Lung microvascular endothelial cell (primary cell): ENCODE measurements at regions not wholly inside any gene's neighbourhood (a gene's known extent, or its start where the extent isn't known, plus 50 kb on each side); places are given as distances from the start of the nearest gene placed in this dataset.

ENCODE experiments used
- DNase-seq, 2 donors: peaks; one replicate each; pipeline versions ENCODE4 v3.0.0 to v3.0.0-alpha.2; 2010; ENCODE audit warnings: low read depth in 2 of 2

DNA sequence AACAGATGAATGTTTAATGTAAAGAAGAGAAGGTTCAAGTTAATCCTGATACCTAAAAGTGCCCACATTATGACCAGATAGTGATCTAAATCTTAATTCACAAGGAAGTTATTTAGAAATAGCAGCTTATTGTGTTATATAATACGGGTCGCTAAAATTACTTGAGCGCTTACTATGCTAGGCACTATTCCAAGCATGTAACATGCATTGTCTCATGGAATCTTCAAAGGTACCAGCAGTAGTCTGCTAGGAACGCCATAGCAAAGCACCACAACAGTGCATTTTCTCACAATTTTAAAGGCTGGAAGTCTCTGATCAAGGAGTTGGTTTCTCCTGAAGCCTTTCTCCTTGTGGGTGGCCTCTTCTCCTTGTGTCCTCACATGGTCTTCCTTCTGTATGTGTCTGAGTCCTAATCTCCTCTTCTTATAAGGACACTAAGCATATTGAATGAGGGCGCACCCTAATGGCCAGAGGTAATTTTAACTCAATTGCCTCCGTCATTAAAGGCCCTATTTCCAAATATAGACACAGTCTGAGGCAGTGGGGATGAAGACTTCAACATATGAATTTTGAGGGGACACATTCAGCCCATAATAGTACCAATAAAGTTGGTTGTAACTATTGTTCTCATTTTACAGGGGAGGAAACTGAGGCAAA lies 118.4 kb downstream of the LRRC30 start:
- DNase-seq: no peak

DNA sequence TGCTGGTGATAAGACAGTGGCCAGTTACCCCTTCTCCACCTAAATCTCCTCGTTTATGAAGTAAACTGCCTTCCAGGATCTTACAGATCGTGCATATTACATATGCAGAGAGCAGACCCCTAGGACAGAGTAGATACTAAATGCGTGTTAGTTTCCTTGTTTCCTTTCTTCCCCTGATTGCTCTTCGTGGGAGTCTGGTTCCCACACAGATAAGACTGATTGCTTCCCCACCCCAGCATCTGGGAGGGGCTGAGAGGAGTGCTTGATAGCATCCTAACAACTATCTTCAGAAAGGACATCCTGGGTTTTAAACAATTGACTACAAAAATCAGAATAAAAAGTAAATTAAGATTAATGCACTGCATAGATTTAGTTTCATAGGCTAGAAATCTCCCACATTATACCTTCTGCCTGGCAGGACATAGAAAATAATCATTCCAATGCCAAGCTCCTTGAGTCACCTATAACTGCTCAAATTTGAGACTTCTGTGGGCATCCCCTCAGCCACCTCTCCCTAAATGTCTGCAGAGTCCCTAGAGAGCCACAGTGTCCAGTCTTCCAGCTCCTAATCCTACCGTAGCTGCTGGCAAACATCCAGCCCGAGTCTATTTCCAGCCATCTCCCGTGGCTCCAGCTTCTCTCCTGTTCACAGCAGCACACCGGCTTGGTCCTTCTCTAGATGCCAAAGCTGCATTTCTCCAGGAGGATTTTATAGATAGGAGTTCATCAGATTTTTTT lies 128.3 kb downstream of the LRRC30 start:
- DNase-seq: no peak

DNA sequence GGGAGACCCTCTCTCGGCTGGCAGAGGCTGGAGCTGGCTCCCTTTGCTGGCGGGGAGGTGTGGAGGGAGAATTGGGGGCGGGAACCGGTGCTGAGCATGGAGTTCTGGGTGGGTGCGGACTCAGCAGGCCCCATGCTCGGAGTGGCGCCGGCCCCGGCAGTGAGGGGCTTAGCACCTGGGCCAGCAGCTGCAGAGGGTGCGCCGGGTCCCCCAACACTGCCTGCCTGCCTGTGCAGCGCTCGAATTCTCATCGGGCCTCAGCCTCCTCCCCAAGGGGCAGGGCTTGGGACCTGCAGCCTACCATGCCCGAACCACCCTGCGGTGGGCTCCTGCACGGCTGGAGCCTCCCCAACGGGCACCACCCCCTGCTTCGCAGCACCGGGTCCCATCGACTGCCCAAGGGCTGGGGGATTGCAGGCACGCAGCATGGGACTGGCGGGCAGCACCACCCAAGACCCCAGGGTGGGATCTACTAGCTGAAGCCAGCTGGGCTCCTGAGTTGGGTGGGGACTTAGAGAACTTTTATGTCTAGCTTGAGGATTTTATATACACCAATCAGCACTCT lies 129.8 kb downstream of the LRRC30 start:
- DNase-seq: no peak

DNA sequence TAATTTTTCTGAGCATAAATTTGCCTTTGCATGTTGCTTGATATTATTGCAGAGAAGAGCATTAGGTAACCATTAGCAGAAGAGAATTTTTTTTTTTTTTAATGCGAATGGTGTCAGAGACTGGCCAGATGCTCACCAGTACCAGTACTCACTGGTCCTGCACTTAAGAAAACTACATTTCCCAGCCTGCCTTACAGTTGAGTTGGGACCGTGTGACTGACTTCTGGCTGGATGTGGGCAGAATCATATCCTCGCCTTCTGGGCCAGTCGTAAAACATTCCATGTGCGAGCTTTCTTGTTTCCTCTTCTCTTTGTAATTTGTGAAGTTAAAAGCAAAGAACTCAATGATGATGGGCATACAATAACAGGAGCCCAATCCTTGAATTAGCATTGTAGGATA lies 132.4 kb downstream of the LRRC30 start:
- DNase-seq: peak in 1 of 2 donors; percentile 23

DNA sequence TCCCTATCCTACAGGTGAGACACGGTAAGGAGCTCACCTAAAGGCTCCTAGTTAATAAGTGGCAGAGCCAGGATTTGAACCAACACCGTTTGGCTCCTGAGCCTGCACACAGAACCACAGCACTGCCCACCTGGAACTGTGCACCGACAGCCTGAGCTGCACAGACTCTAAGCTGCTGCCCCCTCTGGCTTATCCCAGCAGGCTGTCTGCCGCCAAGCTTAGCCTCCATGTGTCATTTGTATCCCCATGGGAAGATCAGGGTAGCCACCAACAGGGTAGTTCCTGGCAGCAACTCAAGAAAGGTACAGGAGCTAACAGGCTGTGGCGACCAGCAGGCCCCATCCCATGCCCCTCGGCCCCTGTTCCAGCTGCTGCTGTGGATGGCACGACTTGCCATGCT lies 135.7 kb downstream of the LRRC30 start:
- no peak for DNase-seq

DNA sequence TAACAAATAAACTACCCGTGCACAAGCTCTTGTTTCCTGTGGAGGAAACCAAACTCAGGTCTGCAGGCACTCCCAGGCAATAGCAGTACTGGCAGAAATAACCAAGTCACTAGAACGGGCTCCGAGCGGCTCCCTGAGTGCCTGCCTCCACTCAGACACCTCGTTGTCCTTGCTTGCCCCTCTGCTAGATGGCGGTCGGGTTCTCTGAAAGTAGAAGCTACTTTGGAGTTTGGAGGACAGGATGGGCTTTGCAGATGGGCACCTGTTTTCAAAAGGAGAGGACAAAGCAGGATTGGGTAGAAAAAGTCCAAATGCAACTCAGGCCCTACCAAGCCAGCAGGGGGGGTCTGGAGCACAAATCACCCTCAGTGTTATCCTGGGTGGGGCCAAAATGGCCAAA lies 136.4 kb downstream of the LRRC30 start:
- no peak for DNase-seq

DNA sequence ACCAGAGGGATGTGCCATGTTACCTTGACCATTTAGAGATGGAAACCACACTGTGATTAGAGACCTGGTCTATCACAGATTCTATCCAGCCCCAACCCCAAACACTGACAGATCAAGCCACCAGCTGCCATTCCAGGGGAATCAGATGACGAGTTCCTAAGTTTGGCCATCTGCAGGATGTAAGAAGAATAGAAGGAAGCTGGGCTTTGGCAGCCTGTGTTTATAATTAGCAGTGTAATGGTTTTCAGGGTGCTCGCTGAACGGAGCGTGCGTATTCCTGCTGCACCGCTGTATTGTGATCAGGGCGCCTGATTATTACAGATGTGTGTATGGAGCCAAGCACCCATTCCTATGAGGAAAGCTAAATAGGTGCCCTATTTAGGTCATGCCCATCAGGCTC lies 138.1 kb downstream of the LRRC30 start:
- peak; percentile 90 to 91 for DNase-seq

DNA sequence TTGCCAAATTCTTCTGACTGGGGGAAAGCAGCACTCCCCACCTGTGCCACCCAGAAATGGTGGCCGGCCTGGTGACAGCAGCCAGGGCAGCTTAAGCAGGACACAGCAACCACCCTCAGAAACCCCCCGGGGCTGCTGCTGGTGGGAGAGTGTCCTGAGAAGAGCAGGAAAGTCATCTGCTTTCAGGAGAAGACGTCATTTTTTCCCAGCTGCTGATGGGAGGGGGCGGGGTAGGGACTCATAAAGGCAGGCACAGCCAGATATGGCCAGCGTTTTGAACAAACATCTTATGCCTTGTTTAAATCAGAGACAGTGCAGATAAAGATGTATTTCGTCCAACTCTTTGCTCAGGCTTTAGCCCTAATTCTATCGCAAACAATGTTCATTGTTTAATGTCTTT lies 139.5 kb downstream of the LRRC30 start:
- DNase-seq: peak; percentile 56 to 78

DNA sequence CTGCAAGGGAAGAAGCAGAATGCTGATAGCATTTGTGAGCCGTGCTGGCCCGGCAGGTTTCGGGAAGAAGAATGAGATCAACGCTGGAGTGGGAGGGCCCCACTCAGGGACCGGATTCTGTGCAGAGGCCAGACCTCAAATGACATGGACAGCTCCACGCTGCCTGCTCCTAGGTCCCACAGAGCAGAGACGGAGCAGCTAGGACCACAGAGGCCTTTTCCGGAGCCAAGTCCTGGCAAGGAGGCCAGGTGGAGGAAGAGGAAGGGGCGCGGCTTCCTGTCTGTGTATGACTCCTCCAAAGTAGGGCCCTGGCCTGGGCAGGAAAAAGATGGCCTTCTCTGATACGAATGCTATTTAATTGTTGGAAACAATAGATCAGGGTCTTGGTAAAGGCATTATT lies 139.9 kb downstream of the LRRC30 start:
- peak; percentile 53 to 94 for DNase-seq

DNA sequence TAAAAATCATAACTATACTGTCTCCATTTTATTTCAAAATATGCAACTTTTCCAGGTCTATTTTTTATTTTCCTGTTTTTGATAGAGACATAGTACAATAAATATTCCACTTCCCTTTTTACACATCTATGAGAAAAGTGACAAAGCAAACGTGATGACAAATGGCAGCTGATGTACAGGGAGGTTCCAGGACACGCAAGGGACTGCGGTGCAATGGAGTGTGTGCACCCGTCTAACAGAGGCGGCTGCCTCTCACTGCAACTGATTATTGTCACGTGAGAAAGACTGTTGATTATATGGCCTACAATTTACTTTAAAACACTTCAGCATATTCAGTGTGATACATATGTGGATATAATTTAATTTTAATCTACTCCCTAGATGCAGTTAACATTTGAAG lies 142.6 kb downstream of the LRRC30 start:
- DNase-seq: peak in 1 of 2 donors; percentile 32

DNA sequence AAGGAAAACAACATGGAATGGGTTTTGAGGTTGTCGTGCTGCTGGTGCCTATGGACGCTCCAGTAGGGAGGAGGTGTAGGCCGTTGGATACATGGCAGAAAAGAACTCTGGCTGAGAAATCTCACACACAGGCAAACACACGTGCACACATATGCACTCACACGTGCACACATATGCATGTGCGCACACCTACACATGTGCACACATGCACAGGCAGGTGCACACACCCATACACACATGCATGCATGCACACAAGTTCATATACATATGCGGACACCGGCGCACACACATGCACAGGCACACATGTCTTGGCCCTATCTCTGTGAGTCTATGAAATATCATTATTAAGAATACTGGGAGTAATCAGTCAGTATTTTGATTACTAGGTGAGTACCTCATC lies 150.4 kb downstream of the LRRC30 start:
- DNase-seq: no peak

DNA sequence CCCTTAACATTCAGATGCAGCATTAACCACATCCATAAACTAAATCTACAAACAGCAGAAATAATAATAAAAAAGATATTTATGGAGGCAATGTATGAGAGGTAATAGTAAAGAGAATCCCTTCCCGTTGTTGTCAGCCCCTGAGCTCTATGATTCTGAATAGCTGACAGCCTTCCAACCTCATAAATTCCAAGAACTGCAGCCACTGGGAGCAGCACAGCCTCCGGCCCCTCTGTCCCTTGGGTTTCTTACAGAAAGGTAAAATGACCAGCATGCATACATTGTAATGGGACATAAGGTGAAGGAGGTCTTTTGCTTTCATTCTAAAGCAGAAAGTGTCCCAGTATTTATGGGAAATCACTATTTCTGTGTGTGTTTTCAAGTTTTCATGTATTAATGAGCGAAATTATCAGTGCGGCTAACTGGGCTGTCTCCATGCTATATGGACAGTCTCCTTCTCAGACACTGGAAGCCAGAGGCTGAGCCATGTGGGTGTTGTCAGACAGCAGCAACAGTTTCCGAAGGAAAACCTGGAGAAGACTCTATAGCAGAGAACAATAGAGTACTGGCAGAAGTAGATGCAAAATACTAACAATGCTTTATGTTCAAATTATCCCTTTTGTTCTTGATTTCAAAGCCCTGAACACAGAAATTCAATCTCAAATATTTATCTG lies 151.6 kb downstream of the LRRC30 start:
- DNase-seq: no peak

DNA sequence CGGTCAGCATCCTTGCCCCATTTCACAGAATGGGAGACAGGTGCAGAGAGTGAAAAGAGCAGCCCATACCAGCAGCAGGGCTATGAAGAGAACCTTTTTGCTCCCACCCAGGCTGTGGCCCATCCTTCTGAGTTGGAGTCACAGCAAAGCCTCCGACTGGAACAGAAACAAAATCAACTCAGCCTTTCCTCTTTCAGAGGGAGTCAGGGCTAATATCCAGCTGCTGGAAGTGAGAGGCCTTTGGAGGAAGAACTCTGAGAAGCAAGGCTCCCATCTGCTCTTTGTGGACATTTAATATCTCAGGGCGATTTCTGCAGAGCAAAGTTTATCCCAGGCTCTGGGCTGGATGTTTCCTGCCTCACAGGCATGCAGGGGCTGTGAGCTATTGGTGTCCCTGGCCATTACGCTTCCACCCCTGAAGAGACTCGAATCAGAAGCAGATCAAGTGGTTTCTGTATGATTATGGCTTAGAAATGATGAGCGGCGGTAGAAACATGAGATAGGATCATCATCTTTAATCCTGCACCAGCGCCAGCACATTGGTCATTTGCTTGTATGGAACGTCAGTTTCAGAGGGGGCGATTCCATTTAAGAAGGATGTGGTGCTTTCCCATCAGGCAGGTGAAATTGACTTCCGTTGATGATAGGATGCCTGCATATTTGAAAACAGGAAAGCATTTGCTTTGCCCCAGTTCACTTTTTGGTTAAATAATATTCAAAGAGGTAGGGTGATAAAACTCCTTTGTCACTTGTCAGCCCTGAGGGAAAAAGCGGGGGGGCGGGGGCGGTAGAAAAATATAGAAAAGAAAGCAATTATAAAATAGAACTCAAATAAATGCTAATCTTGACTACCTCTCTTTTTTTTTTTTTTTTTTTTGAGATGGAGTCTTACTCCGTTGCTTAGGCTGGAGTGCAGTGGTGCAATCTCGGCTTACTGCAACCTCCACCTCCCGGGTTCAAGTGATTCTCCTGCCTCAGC lies 152.4 kb downstream of the LRRC30 start:
- no peak for DNase-seq

DNA sequence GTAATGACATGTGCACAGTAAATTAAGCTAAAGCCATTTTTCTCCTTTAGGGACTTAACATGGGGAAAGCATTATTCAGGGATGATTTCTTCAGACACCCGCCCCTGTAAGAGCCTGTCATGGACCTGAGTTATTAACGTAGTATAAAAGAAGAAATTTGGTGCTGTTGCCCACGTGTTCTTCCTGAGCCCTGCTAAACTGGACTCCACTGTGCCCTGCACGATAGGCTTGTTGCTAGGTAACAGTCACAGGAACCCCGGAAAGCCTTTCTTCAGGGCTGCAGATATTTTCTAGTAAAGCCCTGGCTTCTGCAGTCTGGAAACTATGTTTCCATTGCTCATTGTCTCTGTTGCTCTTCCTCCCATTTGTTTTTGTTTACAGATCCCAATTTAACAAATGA lies 157.9 kb downstream of the LRRC30 start:
- DNase-seq: no peak

DNA sequence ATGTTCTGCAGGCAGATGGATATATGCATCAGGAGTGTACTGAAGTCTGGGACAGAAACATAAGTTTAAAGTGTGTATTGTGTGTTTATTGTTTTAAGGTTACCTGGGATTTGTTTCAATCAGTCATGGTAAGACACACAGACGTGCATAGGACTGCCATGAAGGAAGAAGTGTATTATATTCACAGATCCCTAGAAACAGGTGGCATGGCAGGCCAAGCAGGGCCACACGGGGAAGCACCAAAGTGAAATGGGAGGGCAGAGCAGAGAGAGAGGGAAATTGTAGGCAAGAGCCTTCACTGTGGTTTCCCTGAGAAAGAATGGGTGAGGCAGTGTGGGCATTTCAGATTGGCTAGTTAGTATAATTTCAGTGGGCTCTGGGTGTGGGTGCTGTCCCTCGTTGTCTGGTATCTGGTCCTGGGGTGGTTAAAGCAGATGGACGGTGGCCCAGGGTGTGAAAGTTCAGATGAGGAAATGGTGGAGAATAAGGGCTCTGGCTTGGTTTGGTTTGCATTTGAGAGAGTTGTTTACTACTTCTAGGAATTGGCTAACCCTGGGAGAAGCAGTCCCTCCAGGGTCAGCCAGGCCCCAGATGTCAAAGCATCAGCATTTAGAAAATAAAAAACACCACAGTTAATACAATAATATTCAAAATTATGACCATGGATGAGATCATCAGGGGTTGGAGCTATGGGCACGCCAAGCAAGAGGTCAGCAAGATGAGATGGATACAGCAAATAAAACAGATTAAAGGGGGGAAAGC lies 160.0 kb downstream of the LRRC30 start:
- no peak for DNase-seq

DNA sequence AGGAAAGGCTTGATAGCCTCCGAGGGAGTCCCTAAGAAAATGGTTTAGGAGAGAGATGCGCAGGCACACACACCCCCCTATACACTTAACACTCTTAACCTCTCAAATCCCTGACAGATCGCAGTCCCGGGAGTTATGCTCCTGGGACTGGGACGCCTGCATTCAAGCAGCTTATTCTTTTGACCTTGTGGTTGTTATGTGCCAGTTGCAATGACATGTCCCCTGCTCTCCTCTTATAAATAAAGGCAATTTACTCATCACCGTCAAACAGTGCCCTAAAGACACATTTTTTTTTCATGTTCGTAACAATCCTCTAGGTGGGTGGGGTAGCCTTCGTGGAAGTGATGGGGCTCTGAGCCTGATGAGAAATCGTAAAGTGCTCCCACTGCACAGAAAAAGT lies 162.2 kb downstream of the LRRC30 start:
- DNase-seq: no peak

DNA sequence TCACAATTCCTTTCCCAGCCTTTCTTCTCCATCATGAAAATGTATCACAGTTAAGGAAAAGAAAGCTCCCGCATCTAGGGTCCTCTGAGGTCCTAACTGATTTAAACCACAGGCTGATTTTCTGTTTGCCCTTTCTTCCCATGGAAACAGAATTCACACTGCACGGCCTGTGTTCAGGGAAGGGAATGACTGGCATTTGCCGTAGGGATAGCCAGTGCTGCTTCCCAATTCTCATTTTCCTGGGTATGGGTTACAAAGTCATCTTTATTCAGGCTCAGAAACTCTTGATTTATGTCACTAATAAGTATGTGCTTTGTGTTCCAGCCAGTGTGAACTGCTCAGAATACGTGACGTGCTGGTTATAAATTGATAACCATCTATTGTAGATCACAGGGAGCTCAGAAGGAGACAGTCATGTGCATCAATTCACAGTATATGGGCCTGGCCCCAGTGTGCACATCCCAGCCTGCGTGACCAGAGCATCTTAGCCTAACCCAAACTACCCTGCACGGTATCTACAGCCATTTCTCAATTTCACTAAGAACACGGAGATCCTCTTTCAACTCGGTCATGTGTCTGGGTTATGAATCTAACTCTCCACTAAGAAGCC lies 163.3 kb downstream of the LRRC30 start:
- DNase-seq: no peak

DNA sequence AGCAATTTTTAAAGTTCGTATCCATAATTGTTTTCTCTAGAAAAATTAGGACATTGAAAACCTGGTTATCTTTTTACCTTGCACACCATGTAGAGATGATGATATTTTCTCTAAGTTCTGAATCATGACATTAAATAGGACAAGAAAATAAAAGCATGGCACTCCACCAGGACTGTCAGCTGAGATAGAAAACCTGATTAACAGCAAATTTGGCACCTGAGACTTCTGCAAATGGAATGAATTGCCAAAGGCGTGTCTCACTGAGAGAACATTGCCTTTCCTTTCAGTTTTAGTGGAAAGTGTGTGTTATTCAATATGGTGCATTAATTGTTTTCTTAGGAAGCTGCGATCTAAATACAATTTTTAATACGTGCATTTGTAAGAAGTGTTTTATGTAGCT lies 164.7 kb downstream of the LRRC30 start:
- no peak for DNase-seq

DNA sequence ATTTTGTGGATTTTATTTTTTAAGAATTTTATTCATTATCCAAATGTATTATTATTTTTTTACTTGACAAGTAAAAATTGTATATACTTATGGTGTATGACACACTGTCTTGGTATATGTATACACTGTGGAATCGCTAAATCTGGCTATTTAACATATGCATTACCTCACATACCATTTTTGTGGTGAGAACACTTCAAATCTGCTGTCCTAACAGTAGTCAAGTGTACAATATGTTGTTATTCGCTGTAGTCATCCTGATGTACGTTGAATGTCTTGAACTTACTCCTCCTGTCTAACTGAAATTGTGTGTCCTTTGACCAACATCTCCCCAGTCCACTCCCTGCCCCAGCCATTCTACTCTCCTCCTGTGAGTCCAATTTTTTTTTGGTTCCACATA lies 153.2 kb upstream of the PTPRM start:
- DNase-seq: no peak

DNA sequence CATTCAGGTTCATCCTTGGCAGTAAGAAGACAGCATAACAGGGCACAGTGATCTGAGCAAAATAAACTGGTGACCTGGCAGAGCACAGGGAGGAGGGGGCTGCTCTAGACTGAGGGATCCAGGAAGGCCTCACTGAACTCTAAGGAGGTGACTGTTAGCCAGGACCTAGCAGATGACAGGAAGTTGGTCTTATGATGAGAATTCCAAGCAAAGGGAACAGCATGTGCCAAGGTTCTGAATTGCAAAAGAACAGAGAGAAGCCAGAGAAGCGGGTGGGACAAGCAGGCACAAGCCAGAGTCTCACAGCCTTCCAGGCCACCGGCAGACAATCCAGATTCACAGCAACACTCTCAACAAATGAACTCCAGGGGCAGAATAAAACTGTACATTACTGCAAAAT lies 152.7 kb upstream of the PTPRM start:
- DNase-seq: peak in 1 of 2 donors; percentile 26
